H1 (cell line): ENCODE measurements at regions not wholly inside any gene's neighbourhood (a gene's known extent, or its start where the extent isn't known, plus 50 kb on each side); places are given as distances from the start of the nearest gene placed in this dataset.

ENCODE experiments used
- CTCF ChIA-PET: fragments of 300-600 bp; sonication (Branson Sonifier 250); formaldehyde crosslinking; loops from one replicate; lab custom pipeline; 2021; ENCODE audit not compliant: partially characterized antibody; lab: Charles Lee
- POLR2A ChIA-PET: fragments of 300-600 bp; sonication (Branson Sonifier 250); formaldehyde crosslinking; loops from one replicate; lab custom pipeline; 2021; ENCODE audit warnings: inconsistent platforms; ENCODE audit not compliant: partially characterized antibody; lab: Charles Lee
- DNase-seq, 2 experiments: peaks; one replicate each; pipeline versions ENCODE4 v3.0.0 to v3.0.0-alpha.2; 2010 to 2022; ENCODE audit warnings: low spot score in 2 of 2, low read depth in 1 of 2, mixed read lengths in 1 of 2
- FAIRE-seq: peaks from 2 replicates; lab custom pipeline; 2011; peaks lifted over from hg19 to GRCh38; lab: Jason Lieb, UNC
- H2AFZ ChIP-seq: 2 replicates; pipeline ENCODE4 v1.8.1; 2012; ENCODE audit warnings: low read length, inconsistent platforms
- H2AK5ac ChIP-seq: 2 replicates; pipeline ENCODE4 v1.6.1; 2013; ENCODE audit warnings: low read depth, low read length
- H2BK120ac ChIP-seq: replicated peaks from 2 replicates; pipeline ENCODE3; 2013; ENCODE audit warnings: low read depth, low read length, inconsistent platforms
- H2BK12ac ChIP-seq: 2 replicates; pipeline ENCODE4 v1.6.1; 2013; ENCODE audit warnings: low read depth, low read length
- H2BK15ac ChIP-seq: 2 replicates; pipeline ENCODE4 v1.6.1; 2013; ENCODE audit warnings: low read length
- H2BK20ac ChIP-seq: 2 replicates; pipeline ENCODE4 v1.6.1; 2013; ENCODE audit warnings: low read length
- H2BK5ac ChIP-seq: 2 replicates; pipeline ENCODE4 v1.6.1; 2013; ENCODE audit warnings: low read depth, low read length
- H3K14ac ChIP-seq: 2 replicates; pipeline ENCODE4 v1.6.1; 2013; ENCODE audit warnings: inconsistent platforms; ENCODE audit not compliant: insufficient read length
- H3K18ac ChIP-seq: 2 replicates; pipeline ENCODE4 v1.6.1; 2013; ENCODE audit warnings: low read length; ENCODE audit errors: extremely low read depth
- H3K23ac ChIP-seq: 2 replicates; pipeline ENCODE4 v1.6.1; 2013; ENCODE audit warnings: inconsistent platforms; ENCODE audit not compliant: insufficient read length
- H3K23me2 ChIP-seq: 2 replicates; pipeline ENCODE4 v1.6.1; 2013; ENCODE audit warnings: low read depth, low read length
- H3K27ac ChIP-seq: 2 replicates; pipeline ENCODE4 v1.6.1; 2011; ENCODE audit warnings: low read depth, low read length, inconsistent platforms
- H3K27me3 ChIP-seq, 4 experiments: replicated peaks in 1 of 4; 1 replicate in 1 of 4; 2 replicates in 3 of 4; pipeline versions ENCODE4 v1.6.1 to v1.8.1; 2011 to 2013; ENCODE audit warnings: low read length in 3 of 4, mild to moderate bottlenecking in 3 of 4, inconsistent platforms in 2 of 4, mixed read lengths in 2 of 4, moderate library complexity in 1 of 4; ENCODE audit not compliant: control insufficient read depth in 3 of 4, insufficient read depth in 3 of 4; ENCODE audit errors: extremely low read depth in 1 of 4
- H3K36me3 ChIP-seq, 4 experiments: 2 replicates each; pipeline versions ENCODE4 v1.6.1 to v1.8.1; 2011 to 2013; ENCODE audit warnings: mild to moderate bottlenecking in 4 of 4, low read length in 3 of 4, moderate library complexity in 2 of 4, control low read depth in 1 of 4, inconsistent platforms in 1 of 4; ENCODE audit not compliant: insufficient read depth in 4 of 4, control insufficient read depth in 2 of 4
- H3K4ac ChIP-seq: replicated peaks from 2 replicates; pipeline ENCODE3; 2013; ENCODE audit warnings: low read length, low read depth, mixed read lengths, inconsistent platforms; ENCODE audit not compliant: insufficient read length
- H3K4me1 ChIP-seq, 4 experiments: replicated peaks in 1 of 4; 1 replicate in 1 of 4; 2 replicates in 3 of 4; pipeline versions ENCODE4 v1.6.1 to v1.8.1; 2011 to 2013; ENCODE audit warnings: low read length in 3 of 4, inconsistent platforms in 2 of 4, mixed read lengths in 1 of 4; ENCODE audit not compliant: insufficient read depth in 4 of 4, control insufficient read depth in 3 of 4
- H3K4me2 ChIP-seq, 2 experiments: 2 replicates each; pipeline versions ENCODE4 v1.6.1 to v1.8.1; 2011 to 2013; ENCODE audit warnings: low read depth in 2 of 2, low read length in 2 of 2, control low read depth in 1 of 2, inconsistent platforms in 1 of 2, mild to moderate bottlenecking in 1 of 2; ENCODE audit not compliant: insufficient read depth in 1 of 2
- H3K4me3 ChIP-seq, 4 experiments: fragments of 200-600, 300-600 bp in 1 of 4; sonication (generic), shearing (Covaris generic), sonication (Bioruptor Twin) in 1 of 4; 2 replicates each; pipeline versions ENCODE4 v1.5.1 to v1.8.1; 2011 to 2016; ENCODE audit warnings: low read length in 4 of 4, low read depth in 3 of 4, control low read depth in 2 of 4, inconsistent platforms in 2 of 4, mild to moderate bottlenecking in 2 of 4, mixed read lengths in 1 of 4, moderate library complexity in 1 of 4; ENCODE audit not compliant: insufficient read depth in 2 of 4; ENCODE audit errors: extremely low read depth in 1 of 4
- H3K56ac ChIP-seq: replicated peaks from 2 replicates; pipeline ENCODE3; 2013; ENCODE audit warnings: low read depth, mild to moderate bottlenecking, mixed read lengths, low read length, inconsistent platforms; ENCODE audit not compliant: insufficient read length
- H3K79me1 ChIP-seq: 2 replicates; pipeline ENCODE4 v1.6.1; 2013; ENCODE audit warnings: low read depth, low read length, control low read depth
- H3K79me2 ChIP-seq, 2 experiments: 2 replicates each; pipeline versions ENCODE4 v1.6.1 to v1.8.1; 2012 to 2013; ENCODE audit warnings: low read length in 2 of 2, mild to moderate bottlenecking in 2 of 2, inconsistent platforms in 1 of 2; ENCODE audit not compliant: insufficient read depth in 2 of 2, control insufficient read depth in 1 of 2
- H3K9ac ChIP-seq, 4 experiments: replicated peaks in 1 of 4; 1 replicate in 1 of 4; 2 replicates in 3 of 4; pipeline versions ENCODE4 v1.6.1 to v1.8.1; 2011 to 2013; ENCODE audit warnings: low read depth in 3 of 4, low read length in 3 of 4, control low read depth in 2 of 4, mild to moderate bottlenecking in 2 of 4, moderate library complexity in 2 of 4, inconsistent platforms in 1 of 4; ENCODE audit errors: extremely low read depth in 1 of 4
- H3K9me3 ChIP-seq, 2 experiments: 2 replicates each; pipeline versions ENCODE4 v1.6.1 to v1.8.1; 2012 to 2013; ENCODE audit warnings: mild to moderate bottlenecking in 2 of 2, moderate library complexity in 2 of 2, control low read depth in 1 of 2, inconsistent platforms in 1 of 2, low read depth in 1 of 2, low read length in 1 of 2, mixed read lengths in 1 of 2; ENCODE audit not compliant: insufficient read depth in 2 of 2
- H4K20me1 ChIP-seq, 2 experiments: replicated peaks in 1 of 2; 2 replicates each; pipeline versions ENCODE3 to v1.8.1; 2011 to 2013; ENCODE audit warnings: inconsistent platforms in 2 of 2, low read length in 2 of 2, mild to moderate bottlenecking in 1 of 2; ENCODE audit not compliant: insufficient read depth in 2 of 2, control insufficient read depth in 1 of 2
- H4K5ac ChIP-seq: 2 replicates; pipeline ENCODE4 v1.6.1; 2013; ENCODE audit warnings: low read length, low read depth, mixed read lengths, inconsistent platforms; ENCODE audit not compliant: insufficient read length
- H4K8ac ChIP-seq: 2 replicates; pipeline ENCODE4 v1.8.0; 2013; ENCODE audit warnings: mild to moderate bottlenecking, moderate library complexity, low read length, inconsistent platforms; ENCODE audit not compliant: insufficient read depth; ENCODE audit errors: extremely low read depth
- H4K91ac ChIP-seq: replicated peaks from 2 replicates; pipeline ENCODE3; 2013; ENCODE audit warnings: low read length, mixed read lengths, inconsistent platforms; ENCODE audit not compliant: insufficient read length
- TCF12 ChIP-seq: IDR thresholded peaks from 2 replicates; pipeline ENCODE4 v1.6.1; 2011; ENCODE audit warnings: low read depth, mild to moderate bottlenecking, low read length
- WGBS, 2 experiments: shearing (Covaris generic) in 1 of 2; methylation state at CpG; one replicate each; pipeline versions ENCODE4 v1.1.6 to v1.1.7; 2013 to 2015; ENCODE audit warnings: low lambda C conversion rate in 2 of 2, mixed read lengths in 2 of 2, inconsistent platforms in 1 of 2, low coverage in 1 of 2, missing lambda C conversion rate in 1 of 2; ENCODE audit not compliant: insufficient replicate concordance in 2 of 2, insufficient coverage in 1 of 2, insufficient read length in 1 of 2; ENCODE audit errors: extremely low coverage in 1 of 2, missing lambda C conversion rate in 1 of 2; 5-methylcytosine and 5-hydroxymethylcytosine counted together

GRCh38 chr16:24653725-24654124, 75.7 kb upstream of the TNRC6A start:
- H4K5ac ChIP-seq = no peak overlapping the region
- no peak for FAIRE-seq
- H3K79me1 ChIP-seq = no peaks in the 10 kb centered on the region
- no peak overlapping the region for H2BK15ac ChIP-seq
- H3K9me3 ChIP-seq = no peaks in the 10 kb centered on the region
- no peak overlapping the region for H2AFZ ChIP-seq
- no peak overlapping the region for H3K4me3 ChIP-seq
- ChIA-PET CTCF (interaction anchor here (0.7 to 1.1 kb wide), 3 partner anchors 9 to 401 kb away, joined by 5 to 6 read pairs (median 5); no protein-coding TSS in a partner anchor), POLR2A (interaction anchor here (1.0 kb wide), 1 partner anchor 44 kb away, joined by 3 read pairs; no protein-coding TSS in a partner anchor)
- no peak overlapping the region for H3K56ac ChIP-seq
- no peak overlapping the region for H3K4ac ChIP-seq
- H4K91ac ChIP-seq = no peak overlapping the region
- no peak overlapping the region for H3K27ac ChIP-seq
- no peak overlapping the region for H2AK5ac ChIP-seq
- 97% methylated on average over 4 of the region's 4 CpGs; no CpG with 5 or more reads in 1 of the 2 experiments for WGBS, 2 experiments
- H3K4me2 ChIP-seq = no peak overlapping the region
- H3K14ac ChIP-seq = no peak overlapping the region
- H3K4me1 ChIP-seq = peaks cover 0 to 3% (median 0%) of the 10 kb centered on the region in 4 experiments; a peak in 1 of 7 replicates
- no peak overlapping the region for H2BK12ac ChIP-seq
- H3K18ac ChIP-seq = no peak overlapping the region
- no peak overlapping the region for H2BK120ac ChIP-seq
- H3K23me2 ChIP-seq = no peaks in the 10 kb centered on the region
- DNase-seq = no peak
- H3K27me3 ChIP-seq = no peaks in the 10 kb centered on the region
- H4K8ac ChIP-seq = no peak overlapping the region
- no peaks in the 10 kb centered on the region for H4K20me1 ChIP-seq
- no peaks in the 10 kb centered on the region for H3K79me2 ChIP-seq
- H2BK20ac ChIP-seq = no peak overlapping the region
- H3K9ac ChIP-seq = no peak overlapping the region
- no peak overlapping the region for H2BK5ac ChIP-seq
- H3K36me3 ChIP-seq = no peaks in the 10 kb centered on the region
- no peak overlapping the region for H3K23ac ChIP-seq
- TF ChIP-seq TCF12 = no peak
